Endodermal cell (in vitro differentiated cells): ENCODE measurements at regions not wholly inside any gene's neighbourhood (a gene's known extent, or its start where the extent isn't known, plus 50 kb on each side); places are given as distances from the start of the nearest gene placed in this dataset.
A peak's percentile ranks its signal among the peaks of the same experiment; 100 is the strongest.

Experiments
- DNase-seq: peaks from one replicate; pipeline ENCODE4 v3.0.0-alpha.2; 2017
- H3K27ac ChIP-seq: 2 replicates; pipeline ENCODE4 v1.5.1; 2013; ENCODE audit warnings: mild to moderate bottlenecking, low read depth, low read length, moderate library complexity
- H3K27me3 ChIP-seq: 2 replicates; pipeline ENCODE4 v1.6.1; 2013; ENCODE audit warnings: mild to moderate bottlenecking, low read length, moderate library complexity; ENCODE audit not compliant: insufficient read depth, control insufficient read depth, poor library complexity, severe bottlenecking
- H3K36me3 ChIP-seq: 2 replicates; pipeline ENCODE4 v1.7.0; 2013; ENCODE audit warnings: mild to moderate bottlenecking, low read length, moderate library complexity; ENCODE audit not compliant: control insufficient read depth, insufficient read depth
- H3K4me1 ChIP-seq: one replicate; pipeline ENCODE4 v1.7.0; 2013; ENCODE audit warnings: low read length; ENCODE audit not compliant: control insufficient read depth, insufficient read depth
- H3K4me3 ChIP-seq: 2 replicates; pipeline ENCODE4 v1.5.1; 2013; ENCODE audit warnings: mild to moderate bottlenecking, low read length, moderate library complexity
- H3K9ac ChIP-seq: 2 replicates; pipeline ENCODE4 v1.6.1; 2013; ENCODE audit warnings: mild to moderate bottlenecking, low read length, moderate library complexity; ENCODE audit not compliant: poor library complexity, severe bottlenecking; ENCODE audit errors: extremely low read depth
- H3K9me3 ChIP-seq: 2 replicates; pipeline ENCODE4 v1.6.1; 2013; ENCODE audit warnings: mild to moderate bottlenecking, low read length, moderate library complexity; ENCODE audit not compliant: control insufficient read depth
- H3K27ac Mint-ChIP-seq: 2 replicates; pipeline ENCODE4 v1.8.0; 2020; ENCODE audit warnings: mixed read lengths
- H3K27me3 Mint-ChIP-seq: 2 replicates; pipeline ENCODE4 v1.8.0; 2021; ENCODE audit warnings: mild to moderate bottlenecking, mixed read lengths; ENCODE audit not compliant: insufficient read depth
- H3K36me3 Mint-ChIP-seq: 2 replicates; pipeline ENCODE4 v1.8.0; 2020; ENCODE audit warnings: low read depth, mixed read lengths
- H3K4me1 Mint-ChIP-seq: 2 replicates; pipeline ENCODE4 v1.8.0; 2020; ENCODE audit warnings: mixed read lengths
- H3K4me3 Mint-ChIP-seq: 2 replicates; pipeline ENCODE4 v1.8.0; 2020; ENCODE audit warnings: mild to moderate bottlenecking, moderate library complexity, mixed read lengths
- H3K9me3 Mint-ChIP-seq: 2 replicates; pipeline ENCODE4 v1.8.0; 2020; ENCODE audit warnings: mild to moderate bottlenecking, mixed read lengths
- WGBS, 2 experiments: methylation state at CpG; one replicate each; pipeline versions ENCODE4 v1.1.5 to v1.1.7; 2013; ENCODE audit warnings: missing lambda C conversion rate in 2 of 2, mixed read lengths in 1 of 2; ENCODE audit not compliant: insufficient coverage in 1 of 2, insufficient read length in 1 of 2; 5-methylcytosine and 5-hydroxymethylcytosine counted together
- TF ChIP-seq, protein P1 (sequence below): fragments of 200-600 bp; sonication (generic); conservative IDR thresholded peaks from 2 replicates; pipeline ENCODE4 v1.5.0; 2021; ENCODE audit warnings: antibody characterized with exemption, mild to moderate bottlenecking

DNA sequence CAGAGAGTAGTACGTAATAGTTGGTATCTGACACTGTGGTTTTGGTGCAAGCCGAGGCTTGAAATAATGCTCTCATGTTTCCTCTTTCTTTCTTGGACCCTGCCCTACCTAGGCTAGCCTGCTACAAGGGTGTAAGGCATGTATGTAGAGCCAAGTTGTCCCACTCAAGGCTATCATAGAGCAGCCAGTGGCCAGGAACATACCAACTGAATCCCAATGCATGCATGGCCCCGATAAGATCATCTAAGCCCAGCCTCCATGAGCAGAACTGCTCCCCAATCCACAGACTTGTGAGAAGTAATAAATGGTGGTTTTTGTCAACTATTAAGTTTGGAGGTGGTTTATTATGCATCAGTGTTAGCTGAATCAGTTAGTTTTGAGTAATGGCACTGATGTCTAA, 250.2 kb downstream of the SH2D4B start:
- H3K9me3 ChIP-seq, result no peaks in the 10 kb centered on the region
- WGBS, 2 experiments, result 81% methylated on average over 3 of the region's 3 CpGs; no CpG with 5 or more reads in 1 of the 2 experiments
- no peak overlapping the region for H3K4me3 ChIP-seq
- peaks cover 8% of the 10 kb centered on the region for H3K4me1 Mint-ChIP-seq
- H3K36me3 ChIP-seq, result no peaks in the 10 kb centered on the region
- no peaks in the 10 kb centered on the region for H3K36me3 Mint-ChIP-seq
- H3K4me1 ChIP-seq, result no peaks in the 10 kb centered on the region
- no peak for DNase-seq
- H3K9ac ChIP-seq, result no peak overlapping the region
- H3K27ac ChIP-seq, result no peak overlapping the region
- H3K27me3 ChIP-seq, result no peaks in the 10 kb centered on the region
- TF ChIP-seq, protein P1, sequence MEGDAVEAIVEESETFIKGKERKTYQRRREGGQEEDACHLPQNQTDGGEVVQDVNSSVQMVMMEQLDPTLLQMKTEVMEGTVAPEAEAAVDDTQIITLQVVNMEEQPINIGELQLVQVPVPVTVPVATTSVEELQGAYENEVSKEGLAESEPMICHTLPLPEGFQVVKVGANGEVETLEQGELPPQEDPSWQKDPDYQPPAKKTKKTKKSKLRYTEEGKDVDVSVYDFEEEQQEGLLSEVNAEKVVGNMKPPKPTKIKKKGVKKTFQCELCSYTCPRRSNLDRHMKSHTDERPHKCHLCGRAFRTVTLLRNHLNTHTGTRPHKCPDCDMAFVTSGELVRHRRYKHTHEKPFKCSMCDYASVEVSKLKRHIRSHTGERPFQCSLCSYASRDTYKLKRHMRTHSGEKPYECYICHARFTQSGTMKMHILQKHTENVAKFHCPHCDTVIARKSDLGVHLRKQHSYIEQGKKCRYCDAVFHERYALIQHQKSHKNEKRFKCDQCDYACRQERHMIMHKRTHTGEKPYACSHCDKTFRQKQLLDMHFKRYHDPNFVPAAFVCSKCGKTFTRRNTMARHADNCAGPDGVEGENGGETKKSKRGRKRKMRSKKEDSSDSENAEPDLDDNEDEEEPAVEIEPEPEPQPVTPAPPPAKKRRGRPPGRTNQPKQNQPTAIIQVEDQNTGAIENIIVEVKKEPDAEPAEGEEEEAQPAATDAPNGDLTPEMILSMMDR, result no peak
- H3K9me3 Mint-ChIP-seq, result peaks cover 5% of the 10 kb centered on the region
- H3K27ac Mint-ChIP-seq, result no peak overlapping the region
- H3K4me3 Mint-ChIP-seq, result no peak overlapping the region
- no peaks in the 10 kb centered on the region for H3K27me3 Mint-ChIP-seq

DNA sequence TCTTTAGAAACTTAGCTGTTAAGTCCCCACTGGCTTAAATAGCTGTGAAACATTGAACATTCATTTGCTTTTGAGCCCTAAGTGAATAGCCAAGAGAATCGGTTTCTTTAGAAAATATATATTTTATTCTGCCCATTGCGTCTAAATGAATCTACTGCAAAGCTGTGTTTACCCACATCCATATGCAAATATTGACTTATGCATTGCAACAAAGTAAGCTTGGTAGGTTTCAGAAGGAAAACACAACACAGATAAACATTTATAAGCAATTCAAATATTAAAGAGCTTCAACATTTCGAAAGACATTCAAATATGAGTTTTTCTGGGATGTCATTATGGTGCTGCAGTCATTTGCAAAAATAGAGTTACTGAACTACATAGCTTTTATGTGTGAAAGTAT, 257.3 kb downstream of the SH2D4B start:
- Mint-ChIP-seq H3K4me3 (no peak overlapping the region), H3K9me3 (no peaks in the 10 kb centered on the region), H3K27me3 (no peaks in the 10 kb centered on the region), H3K27ac (no peak overlapping the region), H3K4me1 (peaks cover 5% of the 10 kb centered on the region), H3K36me3 (no peaks in the 10 kb centered on the region)
- no peak for DNase-seq
- no peaks in the 10 kb centered on the region for H3K36me3 ChIP-seq
- no peak overlapping the region for H3K9ac ChIP-seq
- H3K27me3 ChIP-seq, result no peaks in the 10 kb centered on the region
- TF ChIP-seq, protein P1, result no peak
- 89 to 100% methylated on average over 2 to 3 of the region's 3 CpGs for WGBS, 2 experiments
- no peak overlapping the region for H3K27ac ChIP-seq
- no peak overlapping the region for H3K4me3 ChIP-seq
- H3K4me1 ChIP-seq, result no peaks in the 10 kb centered on the region
- H3K9me3 ChIP-seq, result no peaks in the 10 kb centered on the region

DNA sequence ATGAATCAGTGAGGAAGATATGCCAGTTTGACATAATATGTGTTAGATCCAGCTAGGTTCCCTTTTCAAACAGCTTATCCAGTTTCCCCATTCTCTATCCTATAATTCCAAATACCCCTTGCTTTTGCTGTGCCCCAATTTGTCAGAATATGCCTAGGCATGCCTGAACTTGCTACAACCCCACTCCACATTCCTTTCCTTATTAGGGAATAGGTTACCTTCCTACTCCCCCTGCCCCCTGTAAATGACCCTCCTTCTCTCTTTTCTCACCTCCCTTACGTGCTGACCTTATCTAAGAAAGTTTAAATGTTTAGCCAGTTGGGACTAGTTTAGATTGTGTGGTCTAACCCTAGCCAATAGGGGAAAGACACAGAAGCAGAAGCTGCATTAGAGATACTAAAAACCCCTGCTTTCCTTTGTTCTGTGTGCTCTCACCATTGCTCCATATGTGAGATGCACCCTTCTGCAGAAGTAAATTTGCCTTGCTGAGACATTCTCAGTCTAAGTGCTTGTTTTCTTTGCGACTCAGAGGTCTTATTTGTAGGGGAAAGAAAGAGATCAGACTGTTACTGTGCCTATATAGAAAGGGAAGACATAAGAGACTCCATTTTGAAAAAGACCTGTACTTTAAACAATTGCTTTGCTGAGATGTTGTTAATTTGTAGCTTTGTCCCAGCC, 267.8 kb downstream of the SH2D4B start:
- Mint-ChIP-seq H3K4me1 (peaks cover 4% of the 10 kb centered on the region), H3K27ac (no peak overlapping the region)

More for the DNA sequence above, 267.8 kb downstream of the SH2D4B start:
- Histone ChIP-seq H3K9me3 (peaks cover 17% of the 10 kb centered on the region), H3K9ac (no peak overlapping the region), H3K27ac (no peak overlapping the region), H3K36me3 (no peaks in the 10 kb centered on the region), H3K4me3 (peak overlapping the region; percentile 8), H3K4me1 (no peaks in the 10 kb centered on the region), H3K27me3 (no peaks in the 10 kb centered on the region)
- H3K27me3 Mint-ChIP-seq, result no peaks in the 10 kb centered on the region
- H3K9me3 Mint-ChIP-seq, result peaks cover 22% of the 10 kb centered on the region
- 94% methylated on average over 2 of the region's 2 CpGs; no CpG with 5 or more reads in 1 of the 2 experiments for WGBS, 2 experiments
- DNase-seq, result peak; percentile 49
- no peak overlapping the region for H3K4me3 Mint-ChIP-seq
- TF ChIP-seq, protein P1, result no peak
- H3K36me3 Mint-ChIP-seq, result no peaks in the 10 kb centered on the region
